ENCODE measurements at regions not wholly inside any gene's neighbourhood (a gene's known extent, or its start where the extent isn't known, plus 50 kb on each side); places are given as distances from the start of the nearest gene placed in this dataset.

DNA sequence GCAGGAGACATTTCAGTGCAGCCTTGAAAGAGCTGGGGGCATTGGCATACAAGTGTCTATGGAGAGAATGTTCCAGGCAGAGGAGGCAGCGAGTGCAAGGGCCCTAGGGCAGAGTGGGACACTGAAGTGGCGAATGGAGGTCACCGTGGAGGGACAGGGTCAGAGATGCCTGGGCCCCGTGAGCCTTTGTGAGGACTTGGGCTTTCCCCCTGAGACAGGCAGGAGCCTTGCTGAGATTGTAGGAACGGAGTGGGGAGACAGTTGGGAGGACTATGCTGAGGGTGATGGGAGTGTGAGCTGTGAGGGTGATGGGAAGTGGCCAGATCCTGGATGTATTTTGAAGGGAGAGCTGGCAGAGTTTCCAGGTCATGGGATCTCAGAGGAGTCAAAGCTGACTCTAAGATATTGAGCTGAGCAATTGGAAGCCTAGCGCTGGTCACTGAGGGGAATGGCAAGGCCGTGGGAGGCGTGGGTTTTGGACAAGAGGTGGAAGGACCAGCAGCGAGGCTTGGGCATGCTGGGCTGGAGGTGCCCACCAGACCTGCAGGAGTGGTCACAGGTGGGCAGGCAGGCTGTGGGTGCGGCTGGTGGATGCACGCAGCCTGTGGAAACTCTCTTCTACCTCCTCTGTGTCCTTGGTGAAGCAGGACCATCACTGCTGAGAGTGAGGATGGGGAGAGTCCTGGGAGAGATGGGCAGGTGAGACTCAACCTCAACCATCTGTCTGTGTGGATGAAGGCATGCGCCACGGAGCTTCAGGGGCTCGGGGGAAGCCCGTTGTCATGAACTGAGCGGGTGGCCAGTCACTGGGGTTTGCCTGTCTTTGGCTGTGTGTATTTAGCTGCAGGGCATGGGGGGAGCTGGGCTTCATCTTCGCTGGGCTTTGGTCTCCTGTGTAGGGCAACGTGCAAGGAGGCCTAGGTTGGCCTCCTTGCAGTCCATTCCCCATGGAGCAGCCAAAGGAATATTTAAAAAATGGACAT, 241.2 kb upstream of the HS6ST1 start:
- no peak for DNase-seq

DNA sequence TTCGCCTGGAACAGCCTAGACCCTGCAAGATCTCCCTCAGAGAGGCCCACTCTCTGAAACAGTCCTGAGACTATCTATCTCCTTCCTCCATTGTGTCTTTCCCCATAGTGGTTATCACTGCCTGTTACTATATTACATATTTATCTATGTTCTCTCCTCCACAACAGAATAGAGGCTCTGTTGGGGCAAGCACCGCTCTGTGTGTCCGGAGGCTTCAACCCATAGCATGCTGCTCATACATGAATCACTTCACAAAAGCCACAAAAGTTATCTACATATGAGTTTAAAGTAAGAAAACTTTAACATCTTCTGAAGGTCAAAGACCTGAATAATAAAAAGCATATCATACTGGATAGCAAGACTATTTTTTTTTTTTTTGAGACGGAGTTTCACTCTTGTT, 242.1 kb upstream of the HS6ST1 start:
- no peak for DNase-seq

DNA sequence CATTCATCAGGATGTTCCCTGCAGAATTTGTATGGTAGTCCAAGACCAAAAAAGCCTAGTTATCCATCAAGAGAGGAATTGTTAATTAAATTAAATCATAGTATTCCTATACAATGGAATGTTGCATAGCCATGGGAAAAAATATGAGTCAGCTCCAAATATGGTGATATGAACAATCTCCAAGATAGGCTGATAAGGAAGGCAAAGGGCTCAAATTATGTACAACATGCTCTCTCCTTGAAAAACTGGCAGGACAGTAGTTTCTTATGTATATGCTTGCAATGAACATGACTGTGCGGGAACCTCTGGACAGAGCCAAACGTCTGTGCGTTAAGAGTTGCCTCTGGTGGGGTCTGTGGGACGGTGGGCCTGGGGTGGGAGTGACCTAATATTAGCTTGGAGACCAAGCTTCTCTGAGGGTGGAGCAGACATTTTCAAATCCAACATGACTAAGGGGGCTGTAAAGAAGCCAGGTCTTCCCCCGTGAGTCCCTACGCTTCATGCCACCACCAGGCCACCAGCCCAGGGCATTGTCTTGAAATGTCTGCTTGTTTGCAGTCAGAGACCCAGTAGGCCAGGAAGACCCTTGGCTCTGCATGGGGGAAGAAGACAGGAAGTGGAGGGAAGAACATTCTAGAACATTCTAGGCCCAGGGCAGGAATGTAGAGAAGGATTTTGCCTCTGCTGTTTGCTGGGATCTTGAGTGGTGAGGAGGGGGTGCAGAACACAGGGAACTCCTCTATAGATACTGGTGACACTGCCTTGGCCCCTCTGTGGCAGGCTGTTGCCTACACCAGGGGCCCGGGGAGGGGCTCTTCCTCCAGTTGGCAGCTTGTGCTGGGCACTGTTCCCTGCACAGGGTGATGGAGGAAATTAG, 244.0 kb upstream of the HS6ST1 start:
- DNase-seq, result no peak

DNA sequence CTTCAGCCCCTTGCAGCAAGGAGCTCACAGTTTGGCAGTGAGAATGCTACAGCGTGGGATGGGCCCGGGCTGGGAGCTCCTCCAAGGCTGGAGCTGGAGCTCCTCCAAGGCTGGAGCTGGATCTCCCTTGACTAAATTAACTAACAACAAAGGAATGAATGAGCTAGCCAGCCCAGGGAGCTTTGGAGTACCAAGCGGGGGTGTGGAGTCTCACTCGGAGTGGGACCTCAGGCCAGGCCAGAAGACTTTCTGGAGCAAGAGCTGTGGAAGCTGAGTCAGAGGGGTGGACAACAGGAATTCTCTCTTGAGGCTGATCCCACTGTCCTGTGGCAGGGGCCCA, 244.7 kb upstream of the HS6ST1 start:
- no peak for DNase-seq

DNA sequence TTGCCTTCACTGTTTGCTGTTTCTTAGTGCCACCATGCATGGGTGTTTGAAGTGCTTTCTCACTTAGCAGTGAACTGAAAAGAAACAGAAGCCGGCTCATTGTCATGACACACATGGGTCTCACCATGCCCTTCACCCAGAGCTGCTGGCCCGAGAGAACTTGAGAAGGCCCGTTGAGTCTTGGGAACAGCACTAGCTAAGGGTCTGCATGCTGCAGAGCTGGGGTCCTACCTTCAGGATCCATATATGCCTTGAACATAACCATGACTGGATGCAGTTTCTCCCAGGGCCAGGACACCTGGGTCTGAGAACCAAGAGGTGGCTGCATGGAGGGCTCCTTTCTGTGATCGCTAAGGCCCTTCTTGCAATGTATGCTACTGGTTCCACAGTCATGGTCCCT, 245.5 kb upstream of the HS6ST1 start:
- no peak for DNase-seq

GRCh38 chr2:128564551-128564950, 245.9 kb upstream of the HS6ST1 start:
- no peak for DNase-seq

DNA sequence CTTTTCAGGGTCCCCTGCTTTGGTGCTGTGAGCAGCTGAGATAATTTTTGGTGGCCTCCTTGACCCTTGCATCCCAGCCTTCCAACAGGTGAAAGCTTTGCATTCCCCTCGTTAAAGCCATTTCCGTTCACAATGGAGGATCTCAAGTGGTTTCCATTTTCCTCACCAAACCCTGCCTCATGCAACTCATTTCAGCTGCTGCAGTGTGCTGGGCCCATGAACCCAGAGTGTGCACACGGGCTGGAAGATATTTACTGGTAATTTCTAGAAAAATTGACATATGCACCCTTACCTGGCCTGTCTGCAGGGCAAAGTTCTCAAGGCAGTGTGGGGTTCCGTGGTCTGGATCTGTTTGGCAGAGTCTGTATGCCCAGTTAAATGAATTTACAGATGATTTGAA, 246.8 kb upstream of the HS6ST1 start:
- DNase-seq, result no peak

DNA sequence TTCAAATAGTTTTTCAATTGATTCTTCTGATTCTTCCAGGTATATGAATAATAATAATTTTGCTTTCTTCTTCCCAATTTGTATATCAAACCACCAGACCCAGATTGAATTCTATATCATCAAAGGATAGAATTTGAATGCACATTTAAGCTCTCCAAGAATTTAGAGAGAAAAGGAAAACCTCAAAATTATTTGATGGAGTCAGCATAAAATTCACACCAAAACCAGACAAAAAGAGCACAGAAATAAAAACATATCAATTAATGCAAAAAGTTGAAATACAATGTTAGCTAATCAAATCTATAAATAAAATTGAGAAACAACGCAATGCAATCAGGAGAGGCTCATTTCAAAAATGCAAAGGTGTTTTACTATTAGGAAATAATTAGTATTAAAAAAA, 248.0 kb upstream of the HS6ST1 start:
- DNase-seq, result no peak

DNA sequence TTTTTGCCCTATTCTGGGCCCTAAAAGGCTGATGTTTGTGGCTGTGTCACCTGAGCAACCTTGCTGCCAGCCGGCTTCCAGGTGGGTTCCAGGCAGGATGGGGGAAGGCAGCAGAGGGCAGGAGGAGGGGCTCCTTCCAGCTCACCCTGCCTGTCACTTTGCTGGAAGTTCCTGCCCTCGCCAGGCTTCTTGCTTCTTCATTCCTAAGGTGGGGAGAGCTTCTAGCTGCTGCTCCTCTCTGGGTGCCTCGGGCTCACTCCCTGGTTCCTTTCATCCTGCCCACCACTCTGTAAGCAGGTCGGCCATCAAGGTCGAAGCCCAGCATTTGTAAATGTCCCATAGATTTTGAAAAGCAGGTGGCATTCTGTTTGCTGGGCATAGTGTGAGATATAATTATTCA, 249.4 kb upstream of the HS6ST1 start:
- no peak for DNase-seq

- DNase-seq, result no peak
These were observed 254.4 kb upstream of the HS6ST1 start for GRCh38 chr2:128573116-128573515.

GRCh38 chr2:128573531-128573930, 254.9 kb upstream of the HS6ST1 start:
- DNase-seq, result no peak

- no peak for DNase-seq
These were observed 258.7 kb upstream of the HS6ST1 start for GRCh38 chr2:128577141-128577930.

DNA sequence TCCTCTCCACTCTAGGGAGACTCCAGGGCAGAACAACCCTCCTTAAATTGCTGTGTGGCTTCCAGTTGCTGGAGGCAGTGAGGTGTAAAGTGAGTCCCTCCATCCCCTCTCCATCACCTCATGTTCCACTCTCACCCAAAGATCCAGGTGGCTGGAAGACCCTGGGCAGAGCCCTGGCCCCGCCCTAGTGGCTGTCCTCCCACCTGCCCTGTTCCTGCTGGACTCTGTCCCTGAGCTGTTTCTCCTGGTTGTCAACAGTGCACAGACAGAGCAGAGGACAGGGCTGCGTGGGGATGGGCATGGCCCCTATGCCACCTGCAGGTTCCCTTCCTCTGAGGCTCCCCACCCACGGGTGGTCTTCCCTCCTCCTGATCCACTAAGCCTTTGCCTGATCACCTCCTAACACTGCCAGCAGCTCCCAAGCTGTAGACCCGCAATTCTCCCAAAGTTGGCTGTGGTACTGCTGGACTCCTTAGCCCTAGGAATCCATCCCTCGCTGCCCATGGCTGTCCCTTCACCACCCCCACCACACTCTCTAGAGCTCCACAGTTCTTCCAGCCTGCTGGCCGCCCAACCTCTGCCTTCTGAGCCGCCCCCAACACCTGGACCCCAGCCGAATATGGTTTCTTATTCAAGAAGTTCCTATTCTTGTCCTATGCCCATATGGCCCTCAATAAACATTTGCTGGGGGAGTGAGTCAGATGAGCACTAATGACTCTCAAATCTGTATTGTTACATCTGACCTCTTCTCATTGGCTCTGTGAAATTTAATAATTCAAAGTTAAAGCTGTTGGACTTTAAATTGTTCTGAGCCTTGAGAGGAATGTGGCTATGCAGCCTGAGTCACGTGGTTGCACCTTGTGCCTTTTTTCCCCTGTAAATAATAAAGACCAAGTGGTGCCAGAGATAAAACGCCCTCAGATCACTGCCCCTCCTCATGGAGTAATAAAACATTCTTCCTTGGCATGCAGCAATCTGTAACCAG, 260.0 kb upstream of the HS6ST1 start:
- no peak for DNase-seq

GRCh38 chr2:128579825-128580224, 261.2 kb upstream of the HS6ST1 start:
- no peak for DNase-seq

GRCh38 chr2:128580988-128581848, 262.6 kb upstream of the HS6ST1 start:
- DNase-seq, result no peak

GRCh38 chr2:128581849-128582244, 263.2 kb upstream of the HS6ST1 start:
- DNase-seq, result no peak

GRCh38 chr2:128584296-128584890, 265.7 kb upstream of the HS6ST1 start:
- no peak for DNase-seq

DNA sequence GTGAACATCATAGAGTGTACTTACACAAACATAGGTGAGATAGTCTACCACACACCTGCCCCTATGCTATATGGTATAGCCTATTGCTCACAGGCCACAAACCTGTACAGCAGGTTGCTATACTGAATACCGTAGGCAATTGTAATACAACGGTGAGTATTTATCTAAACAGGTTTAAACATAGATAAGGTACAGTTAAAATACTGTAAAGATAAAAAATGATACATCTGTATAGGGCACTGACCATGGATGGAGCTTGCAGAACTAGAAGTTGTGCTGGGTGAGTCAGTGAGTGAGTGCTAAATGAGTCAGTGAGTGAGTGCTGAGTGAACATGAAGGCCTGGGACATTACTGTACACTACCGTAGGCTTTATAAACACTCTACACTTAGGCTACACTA, 267.0 kb upstream of the HS6ST1 start:
- DNase-seq, result no peak

DNA sequence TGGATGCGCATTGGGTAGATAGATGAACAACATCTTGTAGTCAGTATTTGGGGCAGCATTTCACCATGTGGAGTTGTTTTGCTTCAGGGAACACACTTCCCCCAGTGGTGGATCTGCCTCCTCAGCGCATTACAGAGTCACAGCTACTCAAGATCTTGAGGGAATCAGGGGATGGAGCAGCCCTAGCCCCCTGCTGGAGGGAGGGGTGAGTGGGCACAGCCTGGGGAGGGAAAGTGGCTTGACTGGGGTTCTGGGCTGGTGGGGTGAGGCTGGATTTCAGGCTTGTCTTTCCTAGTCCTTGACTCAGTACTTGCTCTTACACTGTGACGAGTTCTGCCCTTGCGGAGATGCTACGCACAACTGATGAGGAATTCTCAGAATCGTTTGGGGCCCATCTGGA, 271.0 kb upstream of the HS6ST1 start:
- no peak for DNase-seq

DNA sequence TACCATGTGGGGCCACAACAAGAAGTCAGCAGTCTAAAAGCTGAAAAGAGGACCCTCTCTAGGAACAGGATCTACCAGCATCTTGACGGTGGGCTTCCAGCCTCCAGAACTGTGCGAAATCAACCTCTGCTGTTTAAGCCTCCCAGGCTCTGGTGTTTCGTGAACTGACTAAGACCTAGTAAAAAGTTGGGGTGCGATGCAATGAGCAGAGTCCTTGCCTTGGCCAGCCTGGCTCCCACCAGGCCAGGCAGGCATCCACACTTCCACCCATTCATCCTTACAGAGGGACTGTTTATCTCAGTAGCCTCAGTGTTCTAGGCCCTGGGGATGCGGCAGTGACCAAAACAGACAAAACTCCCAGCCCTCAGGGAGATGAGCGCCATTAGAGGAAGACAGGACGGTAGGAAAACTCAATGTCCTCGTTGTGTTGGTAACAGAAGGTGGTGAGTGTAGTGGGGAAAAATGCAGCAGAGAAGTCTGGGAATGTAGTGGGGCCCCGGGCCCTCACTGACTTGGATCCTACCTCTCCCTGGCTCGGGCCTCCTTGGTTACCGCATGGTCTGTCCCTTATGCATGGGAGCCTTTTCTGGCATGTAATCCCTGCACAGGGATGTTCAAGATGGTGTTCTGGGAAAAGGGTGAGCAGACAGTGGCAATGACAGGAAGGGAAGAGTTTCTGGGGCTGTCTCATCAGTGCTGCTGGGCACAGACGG, 271.8 kb upstream of the HS6ST1 start:
- DNase-seq, result no peak

All from NCI-H2107 (cell line).